ENCODE measurements at regions not wholly inside any gene's neighbourhood (a gene's known extent, or its start where the extent isn't known, plus 50 kb on each side); places are given as distances from the start of the nearest gene placed in this dataset.
"Not testable (repeated sequence)": the region's sequence is repeated elsewhere in the genome, so short reads cannot be mapped to it uniquely, and the experiment has no call there.

DNA sequence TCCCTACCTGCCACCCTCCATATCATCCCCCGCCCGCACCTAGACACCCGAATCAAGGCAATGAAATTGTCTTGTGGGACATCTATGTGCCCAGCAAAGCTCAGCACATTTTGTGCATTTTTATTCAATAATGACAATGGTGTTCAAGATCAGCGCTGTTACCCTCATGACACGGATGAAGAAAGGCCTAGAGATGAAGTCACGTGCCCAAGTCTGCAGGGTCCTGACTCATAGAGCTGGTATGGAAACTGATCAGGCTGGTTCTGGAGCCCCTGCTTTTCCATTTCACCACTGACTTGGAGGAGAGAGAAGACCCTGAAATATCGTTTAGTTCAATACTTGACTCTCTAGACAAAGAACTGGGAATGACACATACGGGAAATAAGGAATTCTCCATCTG is 136.2 kb downstream of the KLRB1 start:
- H3K4me3 ChIP-seq; in situ Hi-C loops (cut with MboI; ENCODE audit: low pct_unique_long_range_greater_than_20kb in 2 of 9, low sequenced_read_pairs in 9 of 9, unreplicated experiment in 9 of 9); ATAC-seq (replicated peaks in 6 of 8); H3K4me1 ChIP-seq (replicated peaks in 1 of 2); H3K27ac ChIP-seq: not testable (repeated sequence)
- WGBS, 10 experiments, result 60 to 100% (median 86%) methylated on average over 1 to 3 of the region's 8 CpGs; no CpG with 5 or more reads in 5 of the 10 experiments

GRCh38 chr12:9470367-9470766 is 137.3 kb downstream of the KLRB1 start:
- H3K4me1 ChIP-seq (replicated peaks in 1 of 2); in situ Hi-C loops (cut with MboI; ENCODE audit: low pct_unique_long_range_greater_than_20kb in 2 of 9, low sequenced_read_pairs in 9 of 9, unreplicated experiment in 9 of 9); H3K27ac ChIP-seq; H3K4me3 ChIP-seq; ATAC-seq (replicated peaks in 6 of 8): not testable (repeated sequence)
- 20 to 86% (median 60%) methylated on average over 1 of the region's 1 CpG; no CpG with 5 or more reads in 6 of the 10 experiments for WGBS, 10 experiments

DNA sequence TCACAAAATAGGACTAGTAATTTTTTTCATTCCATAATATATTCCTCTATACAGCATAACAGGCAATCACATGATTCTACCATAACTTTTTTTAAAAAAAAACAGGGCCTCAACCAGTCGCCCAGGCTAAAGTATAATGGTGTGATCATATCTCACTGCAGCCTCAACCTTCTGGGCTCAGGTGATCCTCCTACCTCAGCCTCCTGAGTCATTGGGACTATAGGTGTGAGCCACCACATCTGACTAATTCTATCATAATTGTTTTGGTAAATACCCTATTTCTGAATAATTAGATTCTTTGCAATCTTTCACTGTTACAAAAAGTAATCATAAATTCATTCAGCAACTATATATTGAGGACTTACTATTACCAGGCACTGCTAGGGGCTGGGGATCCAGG is 137.8 kb downstream of the KLRB1 start:
- H3K4me3 ChIP-seq; H3K4me1 ChIP-seq (replicated peaks in 1 of 2); ATAC-seq (replicated peaks in 6 of 8); H3K27ac ChIP-seq; in situ Hi-C loops (cut with MboI; ENCODE audit: low pct_unique_long_range_greater_than_20kb in 2 of 9, low sequenced_read_pairs in 9 of 9, unreplicated experiment in 9 of 9): not testable (repeated sequence)
- 0 to 100% (median 64%) methylated on average over 1 of the region's 1 CpG; no CpG with 5 or more reads in 6 of the 10 experiments for WGBS, 10 experiments

DNA sequence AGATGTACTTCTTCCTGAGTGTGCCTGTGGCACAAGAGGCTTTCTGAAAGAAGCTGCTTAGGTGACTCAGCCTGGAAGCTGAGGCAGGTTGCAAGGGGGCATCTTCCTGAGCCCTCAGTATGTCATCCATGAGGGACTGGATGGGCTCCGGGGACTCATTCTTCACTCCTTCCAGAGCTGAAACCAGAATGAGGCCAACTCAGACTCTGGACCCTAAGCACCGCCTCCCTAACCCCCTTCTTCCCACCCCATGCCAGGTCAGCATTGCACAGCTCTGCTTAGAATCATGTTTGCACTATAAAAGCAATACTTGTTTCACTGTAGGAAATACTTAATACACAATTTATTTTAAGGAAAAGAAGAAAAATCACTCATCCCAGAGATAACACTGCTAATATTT is 138.3 kb downstream of the KLRB1 start:
- in situ Hi-C loops (cut with MboI; ENCODE audit: low pct_unique_long_range_greater_than_20kb in 2 of 9, low sequenced_read_pairs in 9 of 9, unreplicated experiment in 9 of 9); H3K4me3 ChIP-seq; H3K4me1 ChIP-seq (replicated peaks in 1 of 2); H3K27ac ChIP-seq: not testable (repeated sequence)
- ATAC-seq (replicated peaks in 6 of 8), result peak in 5 of 8 experiments; percentile 89 to 97 (median 93)
- WGBS, 10 experiments, result 40 to 88% (median 86%) methylated on average over 1 of the region's 2 CpGs; no CpG with 5 or more reads in 7 of the 10 experiments

GRCh38 chr12:9468998-9469397 is 138.7 kb downstream of the KLRB1 start:
- H3K4me1 ChIP-seq (replicated peaks in 1 of 2); in situ Hi-C loops (cut with MboI; ENCODE audit: low pct_unique_long_range_greater_than_20kb in 2 of 9, low sequenced_read_pairs in 9 of 9, unreplicated experiment in 9 of 9); H3K4me3 ChIP-seq; H3K27ac ChIP-seq: not testable (repeated sequence)
- WGBS, 10 experiments, result 20 to 70% (median 52%) methylated on average over 1 to 3 of the region's 6 CpGs; no CpG with 5 or more reads in 6 of the 10 experiments
- ATAC-seq (replicated peaks in 6 of 8), result peak in 7 of 8 experiments; percentile 30 to 48 (median 44)

DNA sequence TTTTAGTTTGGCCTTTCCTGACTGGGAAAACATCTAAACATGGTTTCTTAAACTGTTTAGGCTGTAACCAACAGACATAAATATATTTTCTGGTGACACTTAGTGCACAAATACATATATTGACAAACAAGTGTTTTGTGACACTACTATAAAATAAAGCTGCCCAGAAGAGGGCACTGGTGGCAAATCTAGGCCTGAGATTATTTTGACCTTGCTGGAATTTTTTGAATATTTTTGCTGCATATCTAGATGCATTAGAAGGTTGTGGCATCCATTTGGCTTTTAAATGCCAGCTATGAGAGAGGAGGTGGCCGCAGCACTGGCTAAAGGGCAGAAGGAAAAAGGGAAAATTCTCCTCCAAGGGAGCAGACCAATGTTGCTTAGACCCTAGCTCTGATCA is 139.6 kb downstream of the KLRB1 start:
- in situ Hi-C loops (cut with MboI; ENCODE audit: low pct_unique_long_range_greater_than_20kb in 2 of 9, low sequenced_read_pairs in 9 of 9, unreplicated experiment in 9 of 9); H3K4me3 ChIP-seq; H3K4me1 ChIP-seq (replicated peaks in 1 of 2); H3K27ac ChIP-seq: not testable (repeated sequence)
- peak in 2 of 8 experiments; percentile 36 to 47 for ATAC-seq (replicated peaks in 6 of 8)
- WGBS, 10 experiments, result 80% methylated on average over 1 of the region's 1 CpG; no CpG with 5 or more reads in 9 of the 10 experiments

- 25 to 100% (median 75%) methylated on average over 1 to 4 of the region's 4 CpGs; no CpG with 5 or more reads in 2 of the 10 experiments for WGBS, 10 experiments
- no peak overlapping the region for H3K27ac ChIP-seq
- H3K4me3 ChIP-seq, result no peak overlapping the region
- peak in 2 of 8 experiments; percentile 72 to 89 for ATAC-seq (replicated peaks in 6 of 8)
- peaks cover 2 to 7% of the 10 kb centered on the region in 2 donors for H3K4me1 ChIP-seq (replicated peaks in 1 of 2)
- in situ Hi-C loops (cut with MboI; ENCODE audit: low pct_unique_long_range_greater_than_20kb in 2 of 9, low sequenced_read_pairs in 9 of 9, unreplicated experiment in 9 of 9), result no loop called here
Observed at GRCh38 chr12:9464408-9464807, 143.3 kb downstream of the KLRB1 start.

GRCh38 chr12:9455516-9455915 is 152.2 kb downstream of the KLRB1 start:
- H3K27ac ChIP-seq; H3K4me1 ChIP-seq (replicated peaks in 1 of 2); in situ Hi-C loops (cut with MboI; ENCODE audit: low pct_unique_long_range_greater_than_20kb in 2 of 9, low sequenced_read_pairs in 9 of 9, unreplicated experiment in 9 of 9); H3K4me3 ChIP-seq: not testable (repeated sequence)
- peak in 3 of 8 experiments; percentile 63 to 80 (median 67) for ATAC-seq (replicated peaks in 6 of 8)
- WGBS, 10 experiments, result 50 to 60% methylated on average over 1 of the region's 4 CpGs; no CpG with 5 or more reads in 8 of the 10 experiments

GRCh38 chr12:9454021-9454420 is 153.7 kb downstream of the KLRB1 start:
- H3K4me3 ChIP-seq; in situ Hi-C loops (cut with MboI; ENCODE audit: low pct_unique_long_range_greater_than_20kb in 2 of 9, low sequenced_read_pairs in 9 of 9, unreplicated experiment in 9 of 9); H3K4me1 ChIP-seq (replicated peaks in 1 of 2); H3K27ac ChIP-seq: not testable (repeated sequence)
- WGBS, 10 experiments, result 83 to 100% (median 93%) methylated on average over 1 to 2 of the region's 2 CpGs; no CpG with 5 or more reads in 4 of the 10 experiments
- peak in 3 of 8 experiments; percentile 24 to 71 (median 44) for ATAC-seq (replicated peaks in 6 of 8)

GRCh38 chr12:9450127-9450567 is 157.6 kb downstream of the KLRB1 start:
- H3K27ac ChIP-seq; H3K4me3 ChIP-seq; in situ Hi-C loops (cut with MboI; ENCODE audit: low pct_unique_long_range_greater_than_20kb in 2 of 9, low sequenced_read_pairs in 9 of 9, unreplicated experiment in 9 of 9); ATAC-seq (replicated peaks in 6 of 8); H3K4me1 ChIP-seq (replicated peaks in 1 of 2): not testable (repeated sequence)
- no CpG with 5 or more reads among the region's 20 CpGs for WGBS, 10 experiments

- WGBS, 10 experiments, result 0 to 93% (median 91%) methylated on average over 1 to 7 of the region's 9 CpGs; no CpG with 5 or more reads in 6 of the 10 experiments
- H3K4me1 ChIP-seq (replicated peaks in 1 of 2); H3K27ac ChIP-seq; H3K4me3 ChIP-seq; ATAC-seq (replicated peaks in 6 of 8); in situ Hi-C loops (cut with MboI; ENCODE audit: low pct_unique_long_range_greater_than_20kb in 2 of 9, low sequenced_read_pairs in 9 of 9, unreplicated experiment in 9 of 9): not testable (repeated sequence)
Observed at GRCh38 chr12:9449657-9450126, 158.0 kb downstream of the KLRB1 start.

DNA sequence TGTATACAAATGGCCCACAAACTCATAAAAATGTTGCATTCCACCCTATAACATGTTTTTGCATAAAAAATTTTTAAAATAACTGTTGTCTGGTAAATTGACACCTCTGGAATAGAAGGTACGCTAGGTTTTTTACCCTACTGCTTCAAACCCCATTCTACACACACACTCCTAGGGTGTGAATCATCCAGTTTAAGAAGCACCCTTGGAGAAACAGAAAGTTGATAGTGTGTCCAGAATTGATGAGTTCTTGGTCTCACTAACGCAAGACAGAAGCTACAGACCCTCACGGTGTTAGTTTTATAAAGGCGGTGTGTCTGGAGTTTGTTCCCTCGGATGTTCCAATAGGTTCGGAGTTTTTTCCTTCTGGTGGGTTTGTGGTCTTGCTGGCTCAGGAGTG is 158.5 kb downstream of the KLRB1 start:
- in situ Hi-C loops (cut with MboI; ENCODE audit: low pct_unique_long_range_greater_than_20kb in 2 of 9, low sequenced_read_pairs in 9 of 9, unreplicated experiment in 9 of 9), result no loop called here
- 50 to 86% (median 81%) methylated on average over 1 to 6 of the region's 6 CpGs; no CpG with 5 or more reads in 5 of the 10 experiments for WGBS, 10 experiments
- H3K27ac ChIP-seq, result no peak overlapping the region
- peak overlapping the region in 1 of 5 donors; percentile 88 for H3K4me3 ChIP-seq
- no peaks in the 10 kb centered on the region for H3K4me1 ChIP-seq (replicated peaks in 1 of 2)
- no peak for ATAC-seq (replicated peaks in 6 of 8)

- peak in 2 of 8 experiments; percentile 2 to 4 for ATAC-seq (replicated peaks in 6 of 8)
- H3K27ac ChIP-seq; in situ Hi-C loops (cut with MboI; ENCODE audit: low pct_unique_long_range_greater_than_20kb in 2 of 9, low sequenced_read_pairs in 9 of 9, unreplicated experiment in 9 of 9); H3K4me1 ChIP-seq (replicated peaks in 1 of 2): not testable (repeated sequence)
- H3K4me3 ChIP-seq, result peak overlapping the region in 4 of 5 donors; percentile 40 to 88 (median 58)
- WGBS, 10 experiments, result 33 to 100% (median 60%) methylated on average over 1 to 3 of the region's 10 CpGs; no CpG with 5 or more reads in 5 of the 10 experiments
Observed at GRCh38 chr12:9448648-9449047, 159.1 kb downstream of the KLRB1 start.

Data from motor neuron (in vitro differentiated cells).